Spleen (tissue), 7 donors: ENCODE measurements at regions not wholly inside any gene's neighbourhood (a gene's known extent, or its start where the extent isn't known, plus 50 kb on each side); places are given as distances from the start of the nearest gene placed in this dataset.

Experiments used
- POLR2A ChIP-seq, 3 donors: fragments of 450-650 bp; IDR thresholded peaks; one replicate each; pipeline ENCODE4 v1.5.1; 2017; ENCODE audit warnings: antibody characterized with exemption in 3 of 3, mild to moderate bottlenecking in 1 of 3
- TF ChIP-seq, protein P1 (sequence below), 11 experiments: fragments of 200-600 bp in 7 of 11; fragments of 450-650 bp in 4 of 11; sonication (generic) in 4 of 11; IDR thresholded peaks in 8 of 11; conservative IDR thresholded peaks in 3 of 11; 1 replicate in 7 of 11; 2 replicates in 4 of 11; pipeline versions ENCODE4 v1.4.0 to v1.8.0; 2016 to 2021; ENCODE audit warnings: antibody characterized with exemption in 11 of 11, inconsistent platforms in 4 of 11, mild to moderate bottlenecking in 1 of 11
- donor health status: DM: no; HTN: no; CAD: no; lungs with moderate emphysema.
- donor health status: DM: no; HTN: no; CAD: no.
- donor health status: DM: no; HTN: no; CAD: no.

DNA sequence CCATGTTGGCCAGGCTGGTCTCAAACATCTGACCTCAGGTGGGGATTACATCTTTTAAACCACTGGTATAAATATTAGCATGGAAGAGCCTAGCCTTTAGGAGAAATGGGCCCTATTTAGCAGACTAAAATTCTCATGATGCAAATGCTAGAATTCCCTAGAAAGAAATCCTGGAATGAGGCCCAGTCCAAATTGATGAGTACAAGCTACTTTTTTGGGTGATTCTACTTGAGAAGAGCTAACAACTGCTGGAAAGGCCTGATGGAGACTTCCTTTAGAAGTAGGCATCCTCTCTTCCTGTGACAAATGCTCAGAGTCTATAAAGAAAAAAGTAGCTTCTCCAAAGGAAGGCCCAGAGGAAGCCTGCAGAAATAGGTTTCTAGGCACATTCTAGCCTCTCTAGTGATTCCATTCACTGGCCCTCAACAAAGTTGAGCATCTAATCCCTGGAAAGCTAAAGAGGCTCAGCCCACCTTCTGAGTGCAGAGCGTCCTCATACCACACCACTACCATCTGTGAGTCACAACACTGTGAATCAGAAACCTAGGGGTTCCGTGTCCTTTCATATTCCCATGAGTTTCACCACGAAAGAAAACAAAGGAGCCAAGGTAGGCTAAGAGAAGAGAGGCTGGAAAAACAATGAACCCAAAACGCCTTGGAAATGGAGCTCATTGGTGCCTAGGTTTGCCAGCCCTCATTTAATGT, 183.1 kb downstream of the C1D start:
- TF ChIP-seq, protein P1, sequence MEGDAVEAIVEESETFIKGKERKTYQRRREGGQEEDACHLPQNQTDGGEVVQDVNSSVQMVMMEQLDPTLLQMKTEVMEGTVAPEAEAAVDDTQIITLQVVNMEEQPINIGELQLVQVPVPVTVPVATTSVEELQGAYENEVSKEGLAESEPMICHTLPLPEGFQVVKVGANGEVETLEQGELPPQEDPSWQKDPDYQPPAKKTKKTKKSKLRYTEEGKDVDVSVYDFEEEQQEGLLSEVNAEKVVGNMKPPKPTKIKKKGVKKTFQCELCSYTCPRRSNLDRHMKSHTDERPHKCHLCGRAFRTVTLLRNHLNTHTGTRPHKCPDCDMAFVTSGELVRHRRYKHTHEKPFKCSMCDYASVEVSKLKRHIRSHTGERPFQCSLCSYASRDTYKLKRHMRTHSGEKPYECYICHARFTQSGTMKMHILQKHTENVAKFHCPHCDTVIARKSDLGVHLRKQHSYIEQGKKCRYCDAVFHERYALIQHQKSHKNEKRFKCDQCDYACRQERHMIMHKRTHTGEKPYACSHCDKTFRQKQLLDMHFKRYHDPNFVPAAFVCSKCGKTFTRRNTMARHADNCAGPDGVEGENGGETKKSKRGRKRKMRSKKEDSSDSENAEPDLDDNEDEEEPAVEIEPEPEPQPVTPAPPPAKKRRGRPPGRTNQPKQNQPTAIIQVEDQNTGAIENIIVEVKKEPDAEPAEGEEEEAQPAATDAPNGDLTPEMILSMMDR (IDR thresholded peaks at IDR 0.05 in 8 of 11, conservative IDR thresholded peaks at IDR 0.05 in 3 of 11) = no peak
- no peak for TF ChIP-seq POLR2A (IDR thresholded peaks at IDR 0.05)
